Ovary (tissue), 7 donors: ENCODE measurements at regions not wholly inside any gene's neighbourhood (a gene's known extent, or its start where the extent isn't known, plus 50 kb on each side); places are given as distances from the start of the nearest gene placed in this dataset.

ENCODE experiments used
- DNase-seq, 5 donors: peaks; one replicate each; pipeline ENCODE4 v3.0.0-alpha.2; 2019 to 2020
- H3K27ac ChIP-seq, 2 donors: fragments of 200-600 bp; one replicate each; pipeline versions ENCODE4 v1.5.1 to v1.8.0; 2019 to 2022
- H3K27me3 ChIP-seq: fragments of 200-600 bp; one replicate; pipeline ENCODE4 v1.8.0; 2022
- H3K36me3 ChIP-seq: fragments of 200-600 bp; sonication (generic); one replicate; pipeline ENCODE4 v1.5.1; 2019
- H3K4me1 ChIP-seq: one replicate; pipeline ENCODE4 v1.8.1; 2013; ENCODE audit warnings: mild to moderate bottlenecking, moderate library complexity; ENCODE audit not compliant: insufficient read depth
- H3K4me3 ChIP-seq: fragments of 200-600 bp; sonication (generic); one replicate; pipeline ENCODE4 v1.5.1; 2017
- H3K9me3 ChIP-seq, 2 donors: fragments of 200-600 bp in 1 of 2; sonication (generic) in 1 of 2; one replicate each; pipeline versions ENCODE4 v1.5.1 to v1.8.1; 2013 to 2019; ENCODE audit warnings: mild to moderate bottlenecking in 1 of 2, moderate library complexity in 1 of 2
- CTCF ChIP-seq, 3 donors: fragments of 450-650 bp in 2 of 3; fragments of 200-600 bp in 1 of 3; IDR thresholded peaks; one replicate each; pipeline versions ENCODE4 v1.5.1 to v1.8.0; 2016 to 2022; ENCODE audit warnings: antibody characterized with exemption in 3 of 3, mild to moderate bottlenecking in 1 of 3
- EP300 ChIP-seq: sonication (generic); formaldehyde crosslinking; IDR thresholded peaks from one replicate; pipeline ENCODE4 v1.6.1; 2017; ENCODE audit warnings: antibody characterized with exemption
- POLR2A ChIP-seq: fragments of 450-650 bp; IDR thresholded peaks from one replicate; pipeline ENCODE4 v1.6.1; 2017; ENCODE audit warnings: antibody characterized with exemption, mild to moderate bottlenecking, moderate library complexity
- WGBS, 3 donors: extraction: QIAGEN DNeasy Blood & Tissue Kit in 1 of 3; methylation state at CpG; one replicate each; pipeline versions ENCODE4 v1.1.5 to v1.1.7; 2013 to 2017; 5-methylcytosine and 5-hydroxymethylcytosine counted together
- intact Hi-C, 4 donors: fragments of 100-400 bp; cut with DNase I; formaldehyde crosslinking; loops; one replicate each; pipeline versions ENCODE4 v1.11.0 to v1.15.1; 2022 to 2023
- donor health status: DM: no; HTN: no; CAD: no; lungs with moderate emphysema.
- donor health status: DM: no; HTN: no; CAD: no.
- donor health status: Bipolar disorder and iron deficiency.
- donor health status: DM: no; HTN: no; CAD: no.
- donor health status: DM: yes; HTN: yes; CAD: no.

DNA sequence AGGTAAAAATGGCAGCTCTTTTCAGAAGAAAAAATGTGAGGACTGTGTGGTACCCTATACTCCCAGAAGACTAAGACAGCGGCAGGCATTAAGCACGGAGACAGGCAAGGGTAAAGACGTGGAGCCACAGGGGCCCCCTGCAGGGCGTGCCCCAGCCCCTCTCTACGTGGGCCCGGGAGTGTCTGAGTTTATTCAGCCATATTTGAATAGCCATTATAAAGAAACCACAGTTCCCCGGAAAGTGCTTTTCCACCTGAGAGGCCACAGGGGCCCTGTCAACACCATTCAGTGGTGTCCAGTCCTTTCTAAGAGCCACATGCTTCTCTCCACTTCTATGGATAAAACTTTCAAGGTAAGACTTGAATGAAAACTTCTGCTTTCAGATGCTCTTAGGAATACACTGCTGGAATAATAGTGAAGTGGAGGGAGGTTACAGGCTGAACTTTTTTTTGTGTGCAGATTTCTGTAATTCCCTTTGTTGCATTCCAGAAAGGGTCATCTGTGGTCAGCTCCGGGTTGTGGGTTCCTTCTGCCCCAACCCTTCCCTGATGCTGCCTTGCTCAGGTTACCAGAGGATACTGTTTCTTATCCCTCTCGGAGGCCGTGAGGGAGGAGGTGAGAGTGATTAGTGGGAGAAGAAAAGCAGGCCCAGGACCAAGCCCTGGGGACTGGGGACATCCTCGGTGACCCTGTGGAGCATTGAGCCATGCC is 58.4 kb downstream of the SLC25A47 start:
- DNase-seq = no peak
- H3K4me1 ChIP-seq = peaks cover 2% of the 10 kb centered on the region
- intact Hi-C loops = loop anchor here in 3 of 4 donors (2.0 to 10.0 kb wide), 4 partner anchors 266 to 1247 kb away; partner anchors contain the start of gene MEG3 (in 1 of the 3)
- no peaks in the 10 kb centered on the region for H3K36me3 ChIP-seq
- 71 to 82% (median 77%) methylated on average over 11 of the region's 11 CpGs for WGBS, 3 donors
- no peaks in the 10 kb centered on the region for H3K27me3 ChIP-seq
- H3K9me3 ChIP-seq = no peaks in the 10 kb centered on the region
- H3K4me3 ChIP-seq = no peak overlapping the region
- TF ChIP-seq EP300 (no peak), POLR2A (no peak), CTCF (IDR thresholded peaks at IDR 0.05) (no peak)
- H3K27ac ChIP-seq = no peak overlapping the region

DNA sequence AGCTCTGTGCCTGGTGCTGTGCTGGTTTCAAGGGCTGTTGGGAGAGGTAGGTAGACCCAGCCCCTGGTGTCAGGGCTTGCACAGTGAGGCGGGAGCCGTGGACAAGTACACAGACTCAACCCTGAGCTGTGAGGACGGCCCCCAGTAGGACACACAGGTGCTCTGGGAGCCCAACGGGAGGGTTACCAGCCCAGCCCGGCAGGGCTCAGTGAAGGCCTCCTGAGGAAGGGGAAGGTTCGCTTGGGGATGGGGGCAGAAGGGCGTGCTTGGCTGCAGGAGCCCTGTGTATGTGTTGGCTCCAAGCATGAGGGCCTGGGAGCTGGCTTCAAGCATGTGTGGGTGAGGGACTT is 58.9 kb downstream of the SLC25A47 start:
- WGBS, 3 donors = 77 to 83% (median 82%) methylated on average over 7 of the region's 7 CpGs
- intact Hi-C loops = loop anchor here in 3 of 4 donors (2.0 to 10.0 kb wide), 4 partner anchors 265 to 1247 kb away; partner anchors contain the start of gene MEG3 (in 1 of the 3)
- Histone ChIP-seq H3K36me3 (no peaks in the 10 kb centered on the region), H3K4me1 (peaks cover 2% of the 10 kb centered on the region), H3K4me3 (no peak overlapping the region), H3K27ac (no peak overlapping the region), H3K9me3 (no peaks in the 10 kb centered on the region), H3K27me3 (no peaks in the 10 kb centered on the region)
- TF ChIP-seq EP300 = no peak
- DNase-seq = no peak

DNA sequence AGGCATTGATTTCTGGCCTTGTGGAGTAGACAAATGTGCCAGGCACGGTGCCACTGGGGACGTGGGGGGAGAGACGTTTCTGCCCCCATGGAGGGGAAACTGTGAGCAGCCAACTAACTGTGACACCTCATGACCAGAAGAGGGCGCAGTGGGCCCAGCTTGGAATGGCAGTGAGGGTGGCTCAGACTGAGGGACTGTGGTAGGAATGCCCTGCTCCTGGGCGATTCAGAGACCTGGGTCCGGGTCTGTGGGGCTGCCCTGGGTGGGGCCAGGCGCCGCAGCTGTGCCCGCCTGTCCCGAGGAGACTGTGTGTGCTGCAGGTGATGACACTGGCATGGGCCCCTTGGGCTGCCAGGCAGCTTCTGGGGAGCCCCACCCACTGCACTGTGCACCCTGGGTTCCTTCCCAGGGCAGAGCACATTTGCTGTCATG is 60.6 kb downstream of the SLC25A47 start:
- H3K4me1 ChIP-seq = peaks cover 2% of the 10 kb centered on the region
- DNase-seq = peak; percentile 36 to 68 (median 67)
- intact Hi-C loops = loop anchor here in 3 of 4 donors (2.0 to 10.0 kb wide), 4 partner anchors 264 to 1245 kb away; partner anchors contain the start of gene MEG3 (in 1 of the 3)
- 37 to 48% (median 44%) methylated on average over 10 of the region's 10 CpGs for WGBS, 3 donors
- no peaks in the 10 kb centered on the region for H3K36me3 ChIP-seq
- H3K9me3 ChIP-seq = no peaks in the 10 kb centered on the region
- no peak overlapping the region for H3K4me3 ChIP-seq
- no peak overlapping the region for H3K27ac ChIP-seq
- no peaks in the 10 kb centered on the region for H3K27me3 ChIP-seq
- peak; percentile 54 to 61 (median 58) for TF ChIP-seq CTCF (IDR thresholded peaks at IDR 0.05)
- TF ChIP-seq POLR2A = no peak
- TF ChIP-seq EP300 = no peak

- 80 to 83% (median 83%) methylated on average over 5 of the region's 5 CpGs for WGBS, 3 donors
- intact Hi-C loops = loop anchor here in 3 of 4 donors (5.0 to 10.0 kb wide), 3 partner anchors 263 to 1241 kb away; partner anchors contain the start of gene MEG3 (in 1 of the 3)
- Histone ChIP-seq H3K36me3 (no peaks in the 10 kb centered on the region), H3K4me1 (peaks cover 2% of the 10 kb centered on the region), H3K9me3 (no peaks in the 10 kb centered on the region), H3K27me3 (no peaks in the 10 kb centered on the region), H3K27ac (no peak overlapping the region), H3K4me3 (no peak overlapping the region)
- TF ChIP-seq POLR2A = no peak
- no peak for TF ChIP-seq CTCF (IDR thresholded peaks at IDR 0.05)
- no peak for TF ChIP-seq EP300
- peak in 1 of 5 donors; percentile 37 for DNase-seq
Observed at GRCh38 chr14:100384277-100384676, 61.1 kb downstream of the SLC25A47 start.
